ENCODE measurements at regions not wholly inside any gene's neighbourhood (a gene's known extent, or its start where the extent isn't known, plus 50 kb on each side); places are given as distances from the start of the nearest gene placed in this dataset.
A peak's percentile ranks its signal among the peaks of the same experiment; 100 is the strongest.
"Not testable (repeated sequence)": the region's sequence is repeated elsewhere in the genome, so short reads cannot be mapped to it uniquely, and the experiment has no call there.

DNA sequence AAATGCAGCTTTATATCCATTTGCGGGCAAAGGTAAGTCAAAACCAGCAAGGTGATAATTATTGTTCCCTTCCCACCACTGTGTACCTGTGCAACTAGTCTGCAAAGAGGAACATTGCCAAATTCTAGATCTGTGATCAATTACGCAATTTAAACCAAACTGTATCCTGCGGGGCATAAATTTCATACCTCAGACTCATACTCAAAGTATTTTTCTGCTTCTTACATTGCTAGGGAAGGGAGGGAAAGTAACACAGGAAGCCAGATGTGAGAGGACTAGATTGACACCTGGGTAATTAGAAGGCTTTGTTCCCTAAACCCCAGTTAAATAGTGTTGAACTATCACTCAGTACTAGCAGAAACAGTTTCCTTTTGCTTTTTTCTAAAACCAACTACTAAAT lies 240.2 kb upstream of the ZNF608 start:
- Histone ChIP-seq H3K27me3 (ENCODE audit: control insufficient read depth, insufficient read depth, low read length) (no peaks in the 10 kb centered on the region), H3K9me3 (ENCODE audit: control insufficient read depth, low read depth, low read length) (peaks cover 9% of the 10 kb centered on the region), H3K4me3 (ENCODE audit: low read length) (no peak overlapping the region), H3K36me3 (ENCODE audit: control insufficient read depth, insufficient read depth, low read length) (no peaks in the 10 kb centered on the region), H3K4me1 (ENCODE audit: control insufficient read depth, insufficient read depth, low read length) (peaks cover 13% of the 10 kb centered on the region), H3K27ac (ENCODE audit: low read length) (no peak overlapping the region)
- no peak for DNase-seq
- no CpG with 5 or more reads among the region's 3 CpGs for WGBS (ENCODE audit: insufficient coverage, low lambda C conversion rate)

GRCh38 chr5:124987786-124988185 lies 241.3 kb upstream of the ZNF608 start:
- H3K27me3 ChIP-seq (ENCODE audit: control insufficient read depth, insufficient read depth, low read length); H3K27ac ChIP-seq (ENCODE audit: low read length); H3K4me3 ChIP-seq (ENCODE audit: low read length); DNase-seq; H3K36me3 ChIP-seq (ENCODE audit: control insufficient read depth, insufficient read depth, low read length); H3K4me1 ChIP-seq (ENCODE audit: control insufficient read depth, insufficient read depth, low read length); H3K9me3 ChIP-seq (ENCODE audit: control insufficient read depth, low read depth, low read length): not testable (repeated sequence)
- WGBS (ENCODE audit: insufficient coverage, low lambda C conversion rate), result no CpG with 5 or more reads among the region's 3 CpGs

DNA sequence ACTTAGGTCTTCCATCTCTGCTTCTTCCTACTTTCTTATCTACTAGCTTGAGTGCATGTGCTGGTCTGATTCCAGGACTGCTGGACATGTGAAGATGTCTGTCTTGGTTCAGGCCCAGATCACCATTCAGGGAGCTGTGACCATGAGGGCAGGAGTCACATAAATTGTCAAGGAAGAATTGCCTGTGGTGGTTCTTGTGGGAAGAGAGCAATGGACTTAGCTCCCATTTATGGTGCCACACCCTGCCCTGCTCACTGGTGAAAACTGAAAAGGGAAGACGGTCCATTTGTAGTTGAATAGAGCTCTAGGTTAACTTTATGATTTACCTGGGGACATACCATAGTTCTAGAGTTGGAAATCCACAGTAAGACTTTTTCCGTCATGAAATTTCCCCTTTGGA lies 244.3 kb upstream of the ZNF608 start:
- DNase-seq, result peak; percentile 90 to 95
- WGBS (ENCODE audit: insufficient coverage, low lambda C conversion rate), result no CpG with 5 or more reads among the region's 2 CpGs
- peaks cover 6% of the 10 kb centered on the region for H3K4me1 ChIP-seq (ENCODE audit: control insufficient read depth, insufficient read depth, low read length)
- no peak overlapping the region for H3K4me3 ChIP-seq (ENCODE audit: low read length)
- H3K9me3 ChIP-seq (ENCODE audit: control insufficient read depth, low read depth, low read length), result no peaks in the 10 kb centered on the region
- H3K27me3 ChIP-seq (ENCODE audit: control insufficient read depth, insufficient read depth, low read length), result no peaks in the 10 kb centered on the region
- H3K27ac ChIP-seq (ENCODE audit: low read length), result peak overlapping the region; percentile 63
- no peaks in the 10 kb centered on the region for H3K36me3 ChIP-seq (ENCODE audit: control insufficient read depth, insufficient read depth, low read length)

GRCh38 chr5:124995421-124995820 lies 249.0 kb upstream of the ZNF608 start:
- Histone ChIP-seq H3K4me3 (ENCODE audit: low read length) (no peak overlapping the region), H3K9me3 (ENCODE audit: control insufficient read depth, low read depth, low read length) (no peaks in the 10 kb centered on the region), H3K36me3 (ENCODE audit: control insufficient read depth, insufficient read depth, low read length) (no peaks in the 10 kb centered on the region), H3K27me3 (ENCODE audit: control insufficient read depth, insufficient read depth, low read length) (no peaks in the 10 kb centered on the region), H3K27ac (ENCODE audit: low read length) (no peak overlapping the region), H3K4me1 (ENCODE audit: control insufficient read depth, insufficient read depth, low read length) (peaks cover 5% of the 10 kb centered on the region)
- WGBS (ENCODE audit: insufficient coverage, low lambda C conversion rate), result no CpG with 5 or more reads among the region's 4 CpGs
- DNase-seq, result no peak

GRCh38 chr5:124996023-124996763 lies 249.8 kb upstream of the ZNF608 start:
- no peaks in the 10 kb centered on the region for H3K9me3 ChIP-seq (ENCODE audit: control insufficient read depth, low read depth, low read length)
- no peak for DNase-seq
- H3K27ac ChIP-seq (ENCODE audit: low read length), result no peak overlapping the region
- H3K36me3 ChIP-seq (ENCODE audit: control insufficient read depth, insufficient read depth, low read length), result no peaks in the 10 kb centered on the region
- H3K4me3 ChIP-seq (ENCODE audit: low read length), result no peak overlapping the region
- H3K4me1 ChIP-seq (ENCODE audit: control insufficient read depth, insufficient read depth, low read length), result peaks cover under 1% of the 10 kb centered on the region
- no peaks in the 10 kb centered on the region for H3K27me3 ChIP-seq (ENCODE audit: control insufficient read depth, insufficient read depth, low read length)
- 90% methylated on average over 2 of the region's 4 CpGs for WGBS (ENCODE audit: insufficient coverage, low lambda C conversion rate)

DNA sequence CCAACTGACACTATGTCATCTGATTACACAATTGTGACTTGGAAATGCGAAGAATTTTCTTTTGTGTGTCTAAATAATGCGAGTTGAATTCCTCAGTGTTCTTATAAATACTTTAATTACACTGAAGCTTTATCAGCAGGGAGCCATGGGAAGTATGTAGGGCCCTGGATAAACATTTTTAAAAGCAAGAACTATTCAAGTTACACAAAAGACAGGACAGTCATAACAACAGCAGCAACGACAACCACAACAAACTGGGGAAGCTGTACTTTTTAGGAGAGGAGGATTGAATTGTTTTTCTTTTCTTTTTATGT lies 250.3 kb upstream of the ZNF608 start:
- H3K36me3 ChIP-seq (ENCODE audit: control insufficient read depth, insufficient read depth, low read length), result no peaks in the 10 kb centered on the region
- H3K27me3 ChIP-seq (ENCODE audit: control insufficient read depth, insufficient read depth, low read length), result no peaks in the 10 kb centered on the region
- H3K27ac ChIP-seq (ENCODE audit: low read length), result no peak overlapping the region
- WGBS (ENCODE audit: insufficient coverage, low lambda C conversion rate), result no CpG with 5 or more reads among the region's 3 CpGs
- DNase-seq, result no peak
- no peaks in the 10 kb centered on the region for H3K9me3 ChIP-seq (ENCODE audit: control insufficient read depth, low read depth, low read length)
- H3K4me1 ChIP-seq (ENCODE audit: control insufficient read depth, insufficient read depth, low read length), result no peaks in the 10 kb centered on the region
- no peak overlapping the region for H3K4me3 ChIP-seq (ENCODE audit: low read length)

GRCh38 chr5:124997186-124997893 lies 250.9 kb upstream of the ZNF608 start:
- no peaks in the 10 kb centered on the region for H3K27me3 ChIP-seq (ENCODE audit: control insufficient read depth, insufficient read depth, low read length)
- H3K4me1 ChIP-seq (ENCODE audit: control insufficient read depth, insufficient read depth, low read length), result no peaks in the 10 kb centered on the region
- no peak overlapping the region for H3K4me3 ChIP-seq (ENCODE audit: low read length)
- no peaks in the 10 kb centered on the region for H3K9me3 ChIP-seq (ENCODE audit: control insufficient read depth, low read depth, low read length)
- no peak for DNase-seq
- H3K36me3 ChIP-seq (ENCODE audit: control insufficient read depth, insufficient read depth, low read length), result no peaks in the 10 kb centered on the region
- no peak overlapping the region for H3K27ac ChIP-seq (ENCODE audit: low read length)
- no CpG with 5 or more reads among the region's 3 CpGs for WGBS (ENCODE audit: insufficient coverage, low lambda C conversion rate)

- DNase-seq, result no peak
- no peak overlapping the region for H3K27ac ChIP-seq (ENCODE audit: low read length)
- H3K4me1 ChIP-seq (ENCODE audit: control insufficient read depth, insufficient read depth, low read length), result no peaks in the 10 kb centered on the region
- no peaks in the 10 kb centered on the region for H3K9me3 ChIP-seq (ENCODE audit: control insufficient read depth, low read depth, low read length)
- H3K36me3 ChIP-seq (ENCODE audit: control insufficient read depth, insufficient read depth, low read length), result no peaks in the 10 kb centered on the region
- no peaks in the 10 kb centered on the region for H3K27me3 ChIP-seq (ENCODE audit: control insufficient read depth, insufficient read depth, low read length)
- no peak overlapping the region for H3K4me3 ChIP-seq (ENCODE audit: low read length)
- no CpG with 5 or more reads among the region's 1 CpG for WGBS (ENCODE audit: insufficient coverage, low lambda C conversion rate)
Observed at GRCh38 chr5:124998520-124998919, 252.1 kb upstream of the ZNF608 start.

DNA sequence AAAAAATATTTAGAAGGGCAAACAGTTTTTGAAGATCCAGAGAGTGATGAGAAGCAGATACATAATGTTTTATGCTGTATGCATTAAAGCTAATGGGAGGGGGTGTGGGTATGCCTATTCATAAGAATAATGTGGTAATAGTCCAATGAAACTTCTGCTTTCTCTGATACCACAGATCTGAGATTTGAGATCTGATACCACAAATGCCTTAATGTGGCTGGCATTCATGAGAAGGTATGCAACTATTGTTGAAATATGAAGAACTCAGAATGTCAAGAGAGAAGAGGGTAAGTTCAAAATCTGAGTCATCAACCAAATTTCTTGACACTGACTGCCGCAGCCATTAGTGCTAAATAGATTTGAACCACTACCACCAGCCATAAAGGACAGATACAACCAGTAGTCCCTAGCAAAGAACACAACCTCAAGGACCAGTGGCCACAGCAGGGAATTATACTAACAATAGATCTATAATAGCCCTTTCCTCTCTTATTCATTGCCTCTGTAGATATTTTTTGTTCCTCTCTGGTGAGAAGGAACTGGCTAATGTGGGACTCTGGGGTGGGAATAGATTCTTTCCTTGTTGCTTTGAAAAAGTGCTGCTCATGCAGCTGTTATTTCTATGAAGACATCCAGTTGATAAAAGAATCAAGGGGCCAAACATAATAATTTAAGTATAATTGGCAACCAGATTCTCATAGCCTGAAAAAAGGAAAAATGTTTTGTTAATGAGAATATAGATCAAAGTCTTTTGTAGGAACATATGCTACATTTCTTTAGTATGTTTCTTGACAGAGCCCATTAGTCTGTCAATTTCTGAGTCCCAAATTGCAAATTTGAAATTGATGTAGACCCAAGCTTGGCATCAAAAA lies 256.5 kb upstream of the ZNF608 start:
- Histone ChIP-seq H3K27me3 (ENCODE audit: control insufficient read depth, insufficient read depth, low read length) (no peaks in the 10 kb centered on the region), H3K36me3 (ENCODE audit: control insufficient read depth, insufficient read depth, low read length) (no peaks in the 10 kb centered on the region), H3K27ac (ENCODE audit: low read length) (no peak overlapping the region), H3K4me1 (ENCODE audit: control insufficient read depth, insufficient read depth, low read length) (no peaks in the 10 kb centered on the region), H3K4me3 (ENCODE audit: low read length) (no peak overlapping the region), H3K9me3 (ENCODE audit: control insufficient read depth, low read depth, low read length) (no peaks in the 10 kb centered on the region)
- no peak for DNase-seq
- WGBS (ENCODE audit: insufficient coverage, low lambda C conversion rate), result 100% methylated on average over 1 of the region's 1 CpG

DNA sequence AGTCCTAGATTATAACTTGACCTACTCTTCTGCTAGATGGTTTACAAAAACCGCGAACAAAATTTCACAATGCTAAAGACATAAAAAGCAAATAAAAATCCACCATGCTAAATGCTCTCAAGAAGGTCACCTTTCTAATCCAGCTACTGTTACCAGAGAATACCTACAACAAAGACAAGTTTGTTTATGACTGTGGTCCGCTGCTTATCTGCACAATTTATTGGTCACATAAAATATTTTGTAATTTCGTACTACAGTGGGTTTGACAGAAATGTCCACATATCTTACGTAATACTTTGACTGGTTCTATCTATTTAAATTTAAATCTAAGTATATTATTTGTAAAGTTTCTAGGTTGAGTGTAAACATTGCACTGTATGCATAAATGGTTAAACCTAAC lies 257.6 kb upstream of the ZNF608 start:
- Histone ChIP-seq H3K27ac (ENCODE audit: low read length) (no peak overlapping the region), H3K36me3 (ENCODE audit: control insufficient read depth, insufficient read depth, low read length) (no peaks in the 10 kb centered on the region), H3K9me3 (ENCODE audit: control insufficient read depth, low read depth, low read length) (no peaks in the 10 kb centered on the region), H3K27me3 (ENCODE audit: control insufficient read depth, insufficient read depth, low read length) (no peaks in the 10 kb centered on the region), H3K4me3 (ENCODE audit: low read length) (no peak overlapping the region), H3K4me1 (ENCODE audit: control insufficient read depth, insufficient read depth, low read length) (no peaks in the 10 kb centered on the region)
- whole genome bisulfite sequencing (ENCODE audit: insufficient coverage, low lambda C conversion rate), result 85% methylated on average over 3 of the region's 5 CpGs
- DNase-seq, result no peak
